ENCODE measurements at regions not wholly inside any gene's neighbourhood (a gene's known extent, or its start where the extent isn't known, plus 50 kb on each side); places are given as distances from the start of the nearest gene placed in this dataset.
"Not testable (repeated sequence)": the region's sequence is repeated elsewhere in the genome, so short reads cannot be mapped to it uniquely, and the experiment has no call there.

GRCh38 chr14:36465178-36465577, 54.9 kb downstream of the NKX2-1 start:
- DNase-seq, result no peak

DNA sequence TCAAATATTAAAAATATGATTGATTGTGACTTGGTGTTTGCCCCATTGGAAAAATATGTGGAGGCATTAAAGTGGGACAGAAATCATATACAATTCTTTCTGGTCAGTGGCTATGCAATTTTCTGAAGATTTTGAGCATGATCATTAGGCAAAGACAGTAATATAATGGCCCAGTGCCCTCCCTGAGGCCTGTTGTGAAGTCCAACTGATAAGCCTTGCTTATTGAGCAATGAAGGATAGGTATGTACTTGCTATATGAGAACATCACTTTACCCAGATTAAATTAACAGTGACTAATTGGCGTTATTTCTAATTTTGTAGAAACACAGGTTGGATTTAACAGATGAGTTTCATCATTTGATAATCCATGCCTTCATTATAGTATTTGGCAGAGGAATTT, 57.1 kb downstream of the NKX2-1 start:
- DNase-seq, result no peak

- no peak for DNase-seq
Observed at GRCh38 chr14:36455241-36455627, 64.8 kb downstream of the NKX2-1 start.

- DNase-seq, result no peak
Observed at GRCh38 chr14:36454599-36455240, 65.3 kb downstream of the NKX2-1 start.

GRCh38 chr14:36452860-36453259, 67.2 kb downstream of the NKX2-1 start:
- no peak for DNase-seq

DNA sequence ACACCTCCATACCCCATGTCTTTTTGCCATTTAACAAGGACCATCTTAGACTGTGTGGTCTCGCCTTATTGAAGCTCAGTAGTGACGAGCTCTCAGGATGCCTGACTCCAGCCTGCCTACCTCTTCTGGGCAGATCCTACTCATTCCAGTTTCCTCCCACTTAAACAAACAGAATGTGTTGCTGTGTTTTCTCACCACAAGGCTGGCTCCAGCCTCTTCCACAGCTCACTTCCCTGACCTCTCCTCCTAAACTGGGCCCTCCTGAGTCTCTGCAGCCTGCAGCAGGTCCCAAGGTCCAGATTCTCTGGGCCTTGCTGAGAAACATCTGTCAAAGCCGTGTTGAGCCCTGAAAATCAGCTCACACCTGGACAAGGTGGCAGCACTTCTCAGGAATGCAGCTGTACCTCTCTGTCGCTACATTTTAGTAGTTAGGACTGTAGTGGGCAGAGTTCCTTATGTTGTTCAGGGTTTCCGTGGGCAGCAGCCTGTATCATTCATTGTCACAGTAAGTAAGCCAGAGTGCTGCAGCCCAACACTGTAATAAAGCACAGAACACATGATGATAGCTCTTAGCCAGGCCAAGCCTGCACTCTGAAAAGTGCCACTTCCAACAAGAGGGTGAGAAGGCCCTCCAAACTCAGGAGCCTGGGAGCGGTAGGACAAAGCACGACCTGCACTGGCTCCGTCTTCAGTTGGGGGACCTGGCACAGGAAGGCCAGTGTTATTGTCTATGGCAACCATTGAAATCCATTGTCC, 68.5 kb downstream of the NKX2-1 start:
- DNase-seq, result no peak

- DNase-seq, result no peak
Observed at GRCh38 chr14:36450550-36450949, 69.5 kb downstream of the NKX2-1 start.

DNA sequence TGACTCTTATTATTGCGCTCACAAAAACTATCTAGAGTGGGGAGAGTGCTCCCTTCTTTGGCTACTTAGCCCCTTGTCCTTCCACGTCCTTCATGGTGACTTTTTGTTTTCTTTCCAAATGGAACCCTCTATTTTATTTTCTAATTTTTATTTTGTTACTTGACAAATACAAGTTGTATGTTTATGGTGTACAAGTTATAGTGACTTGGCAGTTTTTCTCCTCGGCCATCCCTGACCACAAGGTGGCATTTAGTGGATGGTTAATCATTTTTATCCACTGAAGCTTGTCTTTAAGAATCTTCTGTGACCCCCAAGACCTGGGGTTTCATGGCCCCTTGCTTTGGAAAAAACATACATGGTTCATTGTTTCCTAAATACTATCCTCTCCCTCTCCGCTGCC, 70.1 kb downstream of the NKX2-1 start:
- DNase-seq, result no peak

GRCh38 chr14:36443374-36443773, 76.7 kb downstream of the NKX2-1 start:
- no peak for DNase-seq

- DNase-seq, result no peak
Observed at GRCh38 chr14:36442824-36443241, 77.2 kb downstream of the NKX2-1 start.

- DNase-seq, result no peak
Observed at GRCh38 chr14:36441283-36441682, 78.7 kb downstream of the NKX2-1 start.

GRCh38 chr14:36439766-36440165, 80.3 kb downstream of the NKX2-1 start:
- DNase-seq, result no peak

DNA sequence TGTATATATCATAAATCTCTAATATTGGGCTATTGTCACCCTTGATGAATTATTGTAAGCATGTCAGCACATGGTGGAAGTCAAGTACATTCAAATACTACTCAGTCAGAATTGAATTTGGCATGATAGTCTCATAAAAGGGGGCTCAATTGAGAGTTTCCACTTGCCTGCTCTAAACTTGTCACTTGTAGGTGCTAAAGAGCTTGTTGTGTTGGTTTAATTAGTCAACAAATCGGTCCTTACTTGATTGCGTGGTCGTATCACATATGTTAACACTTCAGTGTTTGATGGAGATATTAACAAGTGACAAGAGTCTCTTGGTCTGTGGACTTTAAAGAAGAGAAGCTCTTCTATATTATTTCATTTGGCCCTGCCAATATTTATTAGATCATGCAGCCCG, 81.1 kb downstream of the NKX2-1 start:
- DNase-seq, result no peak

GRCh38 chr14:36430662-36431084, 89.4 kb downstream of the NKX2-1 start:
- no peak for DNase-seq

- DNase-seq, result no peak
Observed at GRCh38 chr14:36430169-36430568, 89.9 kb downstream of the NKX2-1 start.

- no peak for DNase-seq
Observed at GRCh38 chr14:36429692-36430091, 90.3 kb downstream of the NKX2-1 start.

DNA sequence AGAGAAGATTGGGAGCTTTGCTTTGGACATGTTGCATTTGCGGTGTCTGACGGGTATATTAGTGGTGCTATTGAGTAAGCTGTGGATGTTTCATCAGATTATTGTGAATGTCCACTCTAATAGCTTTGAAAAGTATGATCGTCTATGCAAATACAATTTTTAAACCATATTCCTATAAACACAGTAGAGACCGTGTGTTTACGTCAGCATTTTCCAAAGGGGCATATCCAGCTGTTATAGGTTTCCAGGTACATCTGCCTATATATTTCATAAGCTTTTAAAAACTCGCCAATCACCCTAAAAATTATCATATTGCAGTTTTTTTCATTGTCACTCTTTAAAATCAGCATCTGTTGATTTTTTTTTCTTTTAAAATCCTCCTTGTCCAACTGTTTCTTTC, 91.7 kb downstream of the NKX2-1 start:
- no peak for DNase-seq

- no peak for DNase-seq
Observed at GRCh38 chr14:36426836-36427235, 93.2 kb downstream of the NKX2-1 start.

- no peak for DNase-seq
Observed at GRCh38 chr14:36426113-36426512, 93.9 kb downstream of the NKX2-1 start.

- DNase-seq, result no peak
Observed at GRCh38 chr14:36424478-36425102, 95.4 kb downstream of the NKX2-1 start.

DNA sequence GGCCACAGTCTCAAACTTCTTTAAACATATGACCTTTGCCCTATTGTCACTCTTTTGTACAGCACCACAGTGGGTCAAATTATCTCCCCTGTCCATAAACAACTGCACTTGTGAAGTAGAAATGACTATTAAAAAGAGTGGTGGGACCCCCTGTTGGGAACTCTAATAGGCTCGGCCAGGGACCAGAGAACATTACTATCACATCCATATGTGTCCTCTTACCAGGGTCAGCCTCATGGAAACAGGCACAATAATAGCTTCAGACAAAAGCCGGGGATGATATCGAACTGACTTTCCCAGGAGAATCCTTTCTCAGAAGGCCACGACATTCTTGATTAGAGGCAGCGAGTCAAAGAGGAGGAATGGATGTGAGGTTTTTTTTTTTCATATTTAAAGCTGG, 96.6 kb downstream of the NKX2-1 start:
- no peak for DNase-seq

GRCh38 chr14:36420149-36420687, 99.8 kb upstream of the MBIP start:
- no peak for DNase-seq

- DNase-seq, result no peak
Observed at GRCh38 chr14:36418937-36419336, 98.5 kb upstream of the MBIP start.

DNA sequence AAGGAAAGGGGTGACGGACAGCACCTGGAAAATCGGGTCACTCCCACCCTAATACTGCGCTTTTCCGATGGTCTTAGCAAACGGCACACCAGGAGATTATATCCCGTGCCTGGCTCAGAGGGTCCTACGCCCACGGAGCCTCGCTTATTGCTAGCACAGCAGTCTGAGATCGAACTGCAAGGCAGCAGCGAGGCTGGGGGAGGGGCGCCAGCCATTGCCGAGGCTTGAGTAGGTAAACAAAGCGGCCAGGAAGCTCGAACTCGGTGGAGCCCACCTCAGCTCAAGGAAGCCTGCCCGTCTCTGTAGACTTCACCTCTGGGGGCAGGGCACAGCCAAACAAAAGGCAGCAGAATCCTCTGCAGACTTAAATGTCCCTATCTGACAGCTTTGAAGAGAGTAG, 91.5 kb upstream of the MBIP start:
- not testable (repeated sequence) for DNase-seq
